HG02798 (cell line): ENCODE measurements at regions not wholly inside any gene's neighbourhood (a gene's known extent, or its start where the extent isn't known, plus 50 kb on each side); places are given as distances from the start of the nearest gene placed in this dataset.
"Not testable (repeated sequence)": the region's sequence is repeated elsewhere in the genome, so short reads cannot be mapped to it uniquely, and the experiment has no call there.

Experiments
- ATAC-seq: cut with Tn5 transposase; IDR thresholded peaks from one replicate; pipeline ENCODE4 v1.9.1; 2021; ENCODE audit warnings: mild to moderate bottlenecking; ENCODE audit not compliant: unreplicated experiment, poor library complexity

GRCh38 chr7:81256991-81257390, 338.1 kb upstream of the SEMA3C start:
- ATAC-seq, result no peak

GRCh38 chr7:81248420-81248819, 329.6 kb upstream of the SEMA3C start:
- ATAC-seq, result no peak

- not testable (repeated sequence) for ATAC-seq
Observed at GRCh38 chr7:81247364-81247763, 328.5 kb upstream of the SEMA3C start.

DNA sequence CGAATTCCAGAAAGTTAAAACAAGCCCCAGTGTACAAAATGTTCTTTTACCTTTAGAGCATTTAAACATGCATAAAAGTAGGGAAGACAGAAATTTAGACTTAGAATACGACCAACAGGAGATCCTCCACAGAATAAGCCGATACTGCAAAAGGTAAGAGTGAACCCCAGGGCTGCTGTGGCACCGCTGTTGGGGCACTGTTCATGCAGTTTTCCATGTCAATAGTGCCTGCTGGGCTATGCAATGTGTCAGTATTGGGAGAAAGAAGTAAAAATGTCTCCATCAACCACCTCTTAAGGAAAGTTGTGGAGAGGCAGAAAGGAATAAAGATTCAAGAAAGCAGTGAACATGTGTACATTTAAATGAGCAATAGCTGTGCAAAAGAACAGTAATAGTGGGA, 326.5 kb upstream of the SEMA3C start:
- no peak for ATAC-seq

- ATAC-seq, result no peak
Observed at GRCh38 chr7:81244224-81244623, 325.4 kb upstream of the SEMA3C start.

GRCh38 chr7:81236560-81236959, 317.7 kb upstream of the SEMA3C start:
- ATAC-seq, result no peak

DNA sequence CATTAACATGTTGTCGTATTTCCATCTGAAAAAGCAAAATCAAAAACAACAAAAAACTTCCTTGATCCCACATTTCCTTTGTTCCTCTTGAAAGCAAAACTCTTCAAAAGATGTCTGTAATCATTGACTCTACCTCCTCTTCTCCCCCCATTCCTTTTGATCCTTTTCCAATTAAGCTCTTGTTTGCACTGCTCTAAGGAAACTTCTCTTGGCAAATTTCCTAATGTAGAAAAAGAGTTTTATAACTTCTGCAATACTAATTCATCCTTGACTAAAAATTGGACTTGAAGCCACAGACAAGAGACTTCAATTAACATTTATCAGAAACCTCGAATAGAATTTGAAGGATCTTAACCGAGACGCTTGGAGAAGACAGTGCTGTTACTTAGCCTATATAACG, 317.1 kb upstream of the SEMA3C start:
- ATAC-seq, result no peak

DNA sequence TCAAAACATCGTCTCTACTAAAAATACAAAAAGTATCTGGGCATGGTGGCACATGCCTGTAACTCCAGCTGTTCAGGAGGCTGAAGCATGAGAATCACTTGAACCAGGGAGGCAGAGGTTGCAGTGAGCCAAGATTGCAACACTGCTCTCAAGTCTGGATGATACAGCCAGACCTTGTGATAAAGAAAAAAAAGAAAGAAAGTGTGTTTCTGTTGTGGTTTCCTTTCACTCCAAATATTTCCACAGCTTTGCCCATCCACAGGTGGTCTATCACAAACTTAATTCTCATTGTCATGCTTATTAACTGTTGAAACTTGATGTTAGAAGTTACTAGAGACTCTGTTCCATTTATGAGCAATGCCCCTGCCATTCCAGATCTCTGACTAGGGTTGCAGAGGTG, 316.0 kb upstream of the SEMA3C start:
- no peak for ATAC-seq

- ATAC-seq, result no peak
Observed at GRCh38 chr7:81233208-81233940, 314.5 kb upstream of the SEMA3C start.

GRCh38 chr7:81232084-81232799, 313.4 kb upstream of the SEMA3C start:
- ATAC-seq, result no peak

GRCh38 chr7:81231301-81231838, 312.5 kb upstream of the SEMA3C start:
- no peak for ATAC-seq

DNA sequence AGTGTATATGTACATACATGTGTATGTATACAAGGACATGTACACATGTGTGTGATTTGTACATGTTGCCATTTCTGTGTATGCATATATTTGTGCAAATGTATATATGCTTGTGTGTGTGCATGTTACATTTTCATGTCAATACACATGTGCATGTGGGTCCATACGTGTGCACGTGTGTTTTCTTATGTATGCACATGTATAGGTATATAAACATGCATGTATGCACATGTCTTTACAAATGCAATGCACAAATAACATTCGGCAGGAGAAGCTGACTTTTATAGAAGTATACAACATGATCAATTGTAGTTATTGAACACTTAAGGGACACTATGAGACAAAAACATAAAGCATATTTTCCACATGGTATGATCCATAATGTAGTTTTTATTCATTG, 307.4 kb upstream of the SEMA3C start:
- no peak for ATAC-seq

DNA sequence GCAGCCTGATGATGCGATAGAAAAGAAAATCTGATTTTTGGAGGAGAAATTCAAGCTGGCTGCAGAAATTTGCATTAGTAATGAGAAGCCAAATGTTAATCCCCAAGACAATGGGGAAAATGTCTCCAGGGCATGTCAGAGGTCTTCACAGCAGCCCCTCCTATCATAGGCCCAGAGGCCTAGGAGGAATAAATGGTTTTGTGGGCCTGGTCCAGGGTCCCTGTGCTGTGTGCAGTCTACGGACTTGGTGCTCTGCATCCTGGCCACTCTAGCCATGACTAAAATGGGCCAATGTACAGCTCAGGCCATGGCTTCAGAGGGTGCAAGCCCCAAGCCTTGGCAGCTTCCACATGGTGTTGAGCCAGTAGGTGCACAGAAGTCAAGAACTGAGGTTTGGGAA, 303.8 kb upstream of the SEMA3C start:
- ATAC-seq, result not testable (repeated sequence)

DNA sequence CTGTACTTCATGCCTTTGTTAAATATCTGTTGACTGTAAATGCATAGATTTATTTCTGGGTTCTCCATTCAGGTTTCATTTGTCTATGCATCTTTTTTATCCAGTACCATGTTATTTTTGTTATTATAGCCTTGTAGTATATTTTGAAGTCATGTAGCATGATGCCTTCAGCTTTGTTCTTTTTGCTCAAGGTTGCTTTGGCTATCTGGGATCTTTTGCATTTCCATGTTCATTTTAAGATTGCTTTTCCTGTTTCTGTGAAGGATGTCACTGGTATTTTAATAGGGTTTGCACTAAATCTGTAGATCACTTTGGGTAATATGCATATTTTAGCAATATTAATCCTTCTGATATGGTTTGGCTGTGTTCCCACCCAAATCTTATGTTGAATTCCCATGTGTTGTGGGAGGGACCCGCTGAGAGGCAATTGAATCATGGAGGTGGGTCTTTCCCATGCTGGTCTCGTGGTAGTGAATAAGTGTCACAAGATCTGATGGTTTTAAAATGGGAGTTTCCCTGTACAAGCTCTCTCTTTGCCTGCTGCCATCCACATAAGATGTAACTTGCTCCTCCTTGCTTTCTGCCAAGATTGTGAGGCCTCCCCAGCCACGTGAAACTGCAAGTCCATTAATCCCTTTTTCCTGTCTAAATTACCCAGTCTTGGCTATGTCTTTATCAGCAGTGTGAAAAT, 302.8 kb upstream of the SEMA3C start:
- no peak for ATAC-seq

DNA sequence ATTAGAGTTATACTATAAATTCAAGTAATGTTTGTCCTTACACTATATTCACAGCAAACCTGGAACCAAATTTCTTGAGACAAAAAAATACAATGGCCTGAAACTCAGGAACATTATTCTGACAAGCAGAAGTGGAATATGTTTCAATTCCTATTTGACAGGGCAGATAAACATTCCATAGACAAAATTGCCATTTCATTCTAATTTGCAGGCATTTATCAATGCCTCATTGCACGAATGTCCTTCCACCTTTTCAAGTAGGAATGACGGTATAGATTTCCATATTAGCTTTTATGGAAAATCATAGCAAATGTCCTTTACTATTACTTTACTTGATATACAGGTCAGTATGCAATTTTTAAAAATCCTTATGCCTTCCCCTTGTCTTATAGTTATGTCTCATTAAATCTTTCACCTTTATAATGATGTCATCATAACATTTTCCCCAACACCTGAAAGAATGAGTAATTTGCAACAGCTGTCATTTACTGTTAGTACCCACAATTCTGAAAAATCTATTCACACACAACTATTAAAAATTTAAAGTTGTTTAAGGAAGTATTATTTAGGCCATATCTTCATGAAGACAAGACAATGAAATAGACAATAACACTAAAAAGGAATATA, 299.7 kb upstream of the SEMA3C start:
- no peak for ATAC-seq

DNA sequence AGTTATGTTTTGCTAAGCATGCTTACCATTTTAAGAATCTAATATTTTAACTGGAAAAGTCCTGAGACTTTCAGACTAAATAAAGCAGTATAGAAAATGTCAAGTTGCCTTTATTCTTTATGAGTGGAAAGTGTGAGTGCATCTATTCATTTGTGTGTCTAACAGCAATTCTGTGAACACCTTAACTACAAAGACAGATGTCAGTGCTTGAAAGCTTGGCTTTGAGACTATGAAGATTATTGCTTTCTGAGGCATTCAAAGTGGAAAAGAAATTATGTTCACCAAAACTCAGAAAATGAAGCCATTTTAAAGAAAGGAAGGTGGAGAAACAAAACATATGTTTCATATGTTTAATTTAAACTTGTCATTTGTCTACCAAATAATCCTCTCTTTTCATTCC, 294.5 kb upstream of the SEMA3C start:
- no peak for ATAC-seq

DNA sequence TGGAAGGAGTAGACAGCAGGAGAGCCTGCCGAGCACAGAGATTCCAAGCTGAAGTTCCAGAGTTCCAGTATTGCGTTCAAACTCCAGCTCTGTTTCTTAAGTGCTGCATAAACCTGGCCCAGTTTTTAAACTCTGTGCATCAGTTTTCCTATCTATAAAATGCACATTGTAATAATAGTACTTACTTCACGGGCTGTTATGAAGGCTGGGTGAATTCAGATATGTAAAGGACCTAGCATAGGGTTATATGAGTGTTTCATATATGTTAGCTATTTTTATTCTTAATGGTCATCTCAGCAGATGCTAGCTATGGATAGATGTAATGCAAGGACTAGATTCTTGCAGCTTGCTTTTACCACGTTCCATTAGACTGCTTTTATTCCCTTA, 293.1 kb upstream of the SEMA3C start:
- no peak for ATAC-seq

DNA sequence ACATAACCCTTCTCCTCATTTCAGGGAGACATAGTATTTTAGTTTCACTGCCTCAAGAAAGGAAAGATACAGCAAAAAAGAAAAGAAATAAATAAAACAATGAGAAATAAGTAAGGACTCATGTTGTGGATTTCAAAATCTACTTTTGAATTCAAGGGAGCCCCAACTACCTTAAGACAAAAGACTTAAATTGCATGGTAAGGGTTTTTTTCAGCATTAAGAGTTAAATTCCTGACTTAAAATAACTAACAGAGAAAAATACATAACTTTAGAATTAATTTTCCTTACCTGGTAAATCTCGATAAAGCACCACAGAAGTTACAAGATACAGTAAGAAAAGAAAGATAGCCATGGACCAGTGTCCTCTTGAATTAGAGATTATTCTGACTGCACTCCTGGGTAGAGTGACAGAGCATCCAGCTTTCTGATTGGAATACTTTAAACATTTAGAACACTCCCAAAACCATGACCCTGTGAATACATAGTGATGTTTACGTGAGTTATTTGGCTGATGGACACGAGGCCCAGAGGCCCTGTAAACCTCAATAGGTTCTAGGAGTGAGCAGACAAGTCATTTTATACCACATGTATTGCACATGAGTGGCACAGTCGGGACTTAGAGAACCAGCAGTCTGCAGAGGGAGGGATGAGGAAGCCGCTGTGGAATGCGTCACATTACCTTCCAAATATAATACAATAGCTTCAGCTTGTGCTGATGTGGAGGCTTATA, 292.5 kb upstream of the SEMA3C start:
- no peak for ATAC-seq

GRCh38 chr7:81210137-81211064, 291.6 kb upstream of the SEMA3C start:
- ATAC-seq, result no peak
